ENCODE measurements at regions not wholly inside any gene's neighbourhood (a gene's known extent, or its start where the extent isn't known, plus 50 kb on each side); places are given as distances from the start of the nearest gene placed in this dataset.

GRCh38 chr3:150220799-150221198, 187.3 kb upstream of the TSC22D2 start:
- TF ChIP-seq POLR2A (IDR thresholded peaks at IDR 0.05) (no peak), POLR2AphosphoS5 (IDR thresholded peaks at IDR 0.05) (no peak)
